Stimulated activated CD8-positive, alpha-beta memory T cell treated with anti-CD3 and anti-CD28 coated beads, Interleukin-2, amount 100 ng/mL, for 48 hours (primary cell): ENCODE measurements at regions not wholly inside any gene's neighbourhood (a gene's known extent, or its start where the extent isn't known, plus 50 kb on each side); places are given as distances from the start of the nearest gene placed in this dataset.

Experiments
- DNase-seq, 2 donors: peaks; one replicate each; pipeline ENCODE4 v3.0.0-alpha.2; 2020; ENCODE audit warnings: low read depth in 2 of 2

- no peak for DNase-seq
These were observed 88.4 kb downstream of the METTL4 start for GRCh38 chr18:2482706-2483475.

GRCh38 chr18:2485983-2486382 is 85.3 kb downstream of the METTL4 start:
- no peak for DNase-seq

- DNase-seq: no peak
These were observed 84.9 kb downstream of the METTL4 start for GRCh38 chr18:2486426-2486825.
